WTC11 (cell line): ENCODE measurements at regions not wholly inside any gene's neighbourhood (a gene's known extent, or its start where the extent isn't known, plus 50 kb on each side); places are given as distances from the start of the nearest gene placed in this dataset.

Source experiments
- ZNF121 ChIP-seq: sonication (generic); formaldehyde crosslinking; IDR thresholded peaks from 2 replicates; pipeline ENCODE4 v1.8.0; 2023; ENCODE audit warnings: missing genetic modification reagents
- ZNF232 ChIP-seq: sonication (generic); formaldehyde crosslinking; IDR thresholded peaks from 2 replicates; pipeline ENCODE4 v1.8.0; 2022; ENCODE audit warnings: mild to moderate bottlenecking, missing genetic modification reagents
- ZNF263 ChIP-seq: sonication (generic); formaldehyde crosslinking; IDR thresholded peaks from 2 replicates; pipeline ENCODE4 v1.8.1; 2022; ENCODE audit warnings: low read depth, mild to moderate bottlenecking, moderate library complexity, missing genetic modification reagents
- TF ChIP-seq, protein P1 (sequence below): fragments of 200-600 bp; IDR thresholded peaks from 2 replicates; pipeline ENCODE4 v1.8.0; 2022; ENCODE audit warnings: antibody characterized with exemption

DNA sequence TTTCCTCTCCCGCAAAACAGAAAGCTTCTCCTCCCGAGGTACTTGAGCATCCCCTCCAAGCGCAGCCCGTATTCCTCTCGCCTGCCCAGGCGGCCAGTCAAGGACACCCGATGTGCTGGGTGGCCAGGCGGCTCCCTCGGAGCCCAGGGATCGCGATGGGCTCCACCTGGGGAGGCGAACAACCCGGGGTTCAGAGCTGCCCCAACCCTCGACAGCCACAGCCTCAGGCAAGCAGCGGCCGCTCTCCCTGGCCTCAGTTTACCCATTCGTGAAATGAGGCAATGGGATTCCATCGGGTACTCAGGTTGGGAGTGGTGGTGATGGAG is 147.4 kb downstream of the CYP26A1 start:
- no peak for TF ChIP-seq ZNF263 (CRISPR knock-in tag)
- TF ChIP-seq ZNF121 (CRISPR knock-in tag) = no peak
- TF ChIP-seq, protein P1, sequence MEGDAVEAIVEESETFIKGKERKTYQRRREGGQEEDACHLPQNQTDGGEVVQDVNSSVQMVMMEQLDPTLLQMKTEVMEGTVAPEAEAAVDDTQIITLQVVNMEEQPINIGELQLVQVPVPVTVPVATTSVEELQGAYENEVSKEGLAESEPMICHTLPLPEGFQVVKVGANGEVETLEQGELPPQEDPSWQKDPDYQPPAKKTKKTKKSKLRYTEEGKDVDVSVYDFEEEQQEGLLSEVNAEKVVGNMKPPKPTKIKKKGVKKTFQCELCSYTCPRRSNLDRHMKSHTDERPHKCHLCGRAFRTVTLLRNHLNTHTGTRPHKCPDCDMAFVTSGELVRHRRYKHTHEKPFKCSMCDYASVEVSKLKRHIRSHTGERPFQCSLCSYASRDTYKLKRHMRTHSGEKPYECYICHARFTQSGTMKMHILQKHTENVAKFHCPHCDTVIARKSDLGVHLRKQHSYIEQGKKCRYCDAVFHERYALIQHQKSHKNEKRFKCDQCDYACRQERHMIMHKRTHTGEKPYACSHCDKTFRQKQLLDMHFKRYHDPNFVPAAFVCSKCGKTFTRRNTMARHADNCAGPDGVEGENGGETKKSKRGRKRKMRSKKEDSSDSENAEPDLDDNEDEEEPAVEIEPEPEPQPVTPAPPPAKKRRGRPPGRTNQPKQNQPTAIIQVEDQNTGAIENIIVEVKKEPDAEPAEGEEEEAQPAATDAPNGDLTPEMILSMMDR = no peak
- no peak for TF ChIP-seq ZNF232 (CRISPR knock-in tag)
